ENCODE measurements at regions not wholly inside any gene's neighbourhood (a gene's known extent, or its start where the extent isn't known, plus 50 kb on each side); places are given as distances from the start of the nearest gene placed in this dataset.
"Not testable (repeated sequence)": the region's sequence is repeated elsewhere in the genome, so short reads cannot be mapped to it uniquely, and the experiment has no call there.

DNA sequence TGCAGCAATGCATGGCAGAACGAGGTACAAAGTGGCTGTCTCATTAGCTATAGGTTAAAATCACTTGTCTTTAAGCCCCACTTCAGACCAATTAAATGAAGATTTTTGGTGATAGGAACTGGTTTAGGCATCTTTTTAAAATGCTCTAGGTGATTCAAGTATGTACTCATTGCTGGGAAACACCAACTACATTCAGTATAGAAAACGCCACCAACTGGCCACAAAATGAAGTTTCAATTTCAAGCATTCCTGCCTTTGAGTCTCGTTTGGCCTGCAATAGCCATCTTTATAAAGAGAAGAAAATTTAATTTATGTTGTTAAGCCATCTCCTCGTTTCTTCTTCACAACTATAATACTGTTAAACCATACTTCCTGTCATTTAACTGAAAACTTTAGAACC lies 587.9 kb downstream of the GBE1 start:
- DNase-seq = no peak

DNA sequence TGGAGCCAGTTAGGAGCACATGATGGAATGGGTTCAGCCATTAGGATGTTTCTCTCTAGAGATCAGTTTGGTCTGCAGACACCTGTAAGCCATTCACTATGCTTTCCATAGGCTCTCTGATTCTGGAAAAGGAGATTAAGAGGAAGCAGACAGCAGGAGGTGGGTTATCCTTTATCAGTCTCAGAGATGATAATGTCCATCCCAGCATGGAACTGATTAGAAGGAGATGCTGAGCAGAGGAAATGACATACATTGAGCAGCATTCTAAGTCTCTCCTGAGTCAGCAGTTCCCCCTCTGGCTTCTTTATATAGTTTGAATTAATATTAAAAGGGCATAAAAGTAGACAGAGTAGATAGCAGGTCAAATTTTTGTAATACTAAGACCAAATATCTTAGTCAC lies 591.1 kb downstream of the GBE1 start:
- DNase-seq = no peak

DNA sequence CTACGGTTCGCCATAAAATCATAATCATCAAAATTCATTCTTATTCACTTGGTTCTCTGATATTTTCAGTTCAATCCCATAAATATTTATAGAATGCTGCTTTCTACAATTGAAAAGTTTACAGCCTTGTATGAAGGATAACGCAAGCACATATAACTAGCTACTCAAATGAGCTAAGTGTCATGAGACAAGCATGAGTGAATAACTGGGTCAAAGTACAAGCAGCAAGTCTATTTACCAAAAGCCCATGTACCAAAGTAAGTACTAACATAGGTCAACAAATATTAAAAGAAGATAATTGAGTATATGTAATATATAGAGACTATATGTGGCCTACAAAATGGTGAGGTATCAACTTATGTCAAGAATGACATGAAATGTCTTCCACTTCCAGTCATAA lies 596.6 kb downstream of the GBE1 start:
- DNase-seq = no peak

DNA sequence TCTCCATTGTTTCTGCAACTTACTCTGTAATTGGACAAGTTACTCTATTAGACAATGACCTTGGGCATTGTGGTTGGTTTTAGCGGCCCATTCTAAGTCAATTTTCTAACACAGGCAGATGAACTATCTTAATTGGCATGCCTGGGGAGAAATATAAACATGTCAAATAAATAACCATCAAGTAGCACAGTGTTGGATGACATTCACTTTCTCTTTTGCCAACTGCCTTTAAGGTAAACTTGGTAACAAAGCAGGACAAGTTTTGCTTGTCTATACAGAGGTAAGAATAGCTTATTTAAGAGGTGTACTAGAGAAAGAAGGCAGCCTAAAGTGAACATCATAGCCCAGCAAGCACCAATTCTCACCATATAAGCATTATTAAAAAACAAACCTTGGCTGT lies 599.6 kb downstream of the GBE1 start:
- DNase-seq = no peak

DNA sequence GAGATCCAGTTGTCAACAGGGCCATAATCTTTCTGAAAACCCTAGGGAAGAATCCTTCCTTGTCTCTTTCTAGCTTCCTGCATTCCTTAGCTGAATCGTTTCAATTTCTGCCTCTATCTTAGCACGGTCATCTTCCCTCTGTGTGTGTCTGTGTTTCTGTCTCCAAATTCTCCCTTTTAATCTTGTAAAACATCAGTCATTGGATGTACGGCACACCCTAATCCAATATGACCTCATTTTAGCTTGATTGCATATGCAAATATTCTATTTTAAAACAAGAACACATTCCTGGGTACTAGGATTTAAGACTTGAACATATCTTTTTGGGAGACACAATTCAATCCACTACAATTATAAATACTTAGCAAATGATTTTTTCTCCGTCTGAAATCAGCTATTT lies 600.3 kb downstream of the GBE1 start:
- no peak for DNase-seq

DNA sequence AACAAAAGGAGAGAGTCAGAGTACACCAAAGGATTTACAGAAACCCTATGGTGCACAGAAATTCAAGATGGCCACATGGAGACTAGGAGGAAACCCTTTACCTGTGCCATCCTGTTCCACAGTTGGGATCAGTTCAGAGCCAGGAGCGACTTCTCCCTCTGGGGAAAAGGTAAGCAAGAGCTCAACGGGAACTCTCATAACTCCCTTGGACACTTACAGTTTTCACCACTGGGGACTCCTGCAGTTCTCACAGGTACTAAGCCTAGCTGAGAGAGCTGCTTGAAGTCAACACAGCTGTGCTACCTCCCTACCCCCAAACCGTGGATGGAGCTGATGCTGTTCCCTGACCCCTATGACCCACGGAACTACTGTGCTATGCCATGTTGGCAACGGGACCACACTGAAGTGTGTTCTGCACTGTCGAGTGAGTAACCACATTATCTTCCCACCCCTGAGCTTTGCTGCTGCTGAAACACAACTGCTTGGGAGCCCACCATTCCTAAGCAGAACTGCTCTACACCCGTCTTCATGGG lies 606.8 kb downstream of the GBE1 start:
- DNase-seq = no peak

DNA sequence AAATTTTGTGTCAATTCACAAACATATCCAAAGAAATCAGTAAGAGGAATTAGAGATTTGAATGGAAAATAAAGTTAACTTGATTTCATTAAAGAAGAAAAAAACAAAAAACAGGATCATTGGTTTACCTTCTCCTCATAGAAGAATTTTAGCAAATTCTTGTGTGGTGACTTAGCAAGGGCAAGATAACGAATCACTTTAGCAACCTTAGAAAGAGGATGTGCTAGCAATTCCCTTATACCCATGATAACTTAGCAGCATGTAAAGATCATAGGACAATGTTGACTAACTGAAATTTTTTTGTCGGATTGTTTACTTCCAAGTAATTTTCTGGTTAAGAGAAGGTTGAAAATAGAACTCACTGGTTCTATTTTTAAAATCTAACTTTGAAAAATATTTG lies 609.3 kb downstream of the GBE1 start:
- DNase-seq = no peak

DNA sequence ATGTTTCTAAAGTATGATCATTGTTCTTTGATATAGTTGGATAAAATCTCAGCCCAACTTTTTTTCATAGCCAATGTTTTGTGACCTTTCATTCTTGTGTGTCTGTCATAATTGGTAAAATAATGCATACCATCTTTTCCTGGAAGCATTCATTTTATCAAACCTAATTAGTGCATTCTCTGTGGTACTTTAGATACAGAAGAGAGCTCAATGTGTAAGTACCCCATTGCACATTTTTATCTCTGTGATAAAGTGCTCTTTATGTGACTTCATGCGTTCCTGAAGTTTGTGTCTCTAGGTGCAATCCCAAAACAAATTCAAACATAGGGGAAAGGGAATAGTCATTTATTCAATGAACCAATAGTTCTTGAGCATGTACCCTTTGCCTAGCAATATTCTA lies 628.5 kb downstream of the GBE1 start:
- DNase-seq = no peak

DNA sequence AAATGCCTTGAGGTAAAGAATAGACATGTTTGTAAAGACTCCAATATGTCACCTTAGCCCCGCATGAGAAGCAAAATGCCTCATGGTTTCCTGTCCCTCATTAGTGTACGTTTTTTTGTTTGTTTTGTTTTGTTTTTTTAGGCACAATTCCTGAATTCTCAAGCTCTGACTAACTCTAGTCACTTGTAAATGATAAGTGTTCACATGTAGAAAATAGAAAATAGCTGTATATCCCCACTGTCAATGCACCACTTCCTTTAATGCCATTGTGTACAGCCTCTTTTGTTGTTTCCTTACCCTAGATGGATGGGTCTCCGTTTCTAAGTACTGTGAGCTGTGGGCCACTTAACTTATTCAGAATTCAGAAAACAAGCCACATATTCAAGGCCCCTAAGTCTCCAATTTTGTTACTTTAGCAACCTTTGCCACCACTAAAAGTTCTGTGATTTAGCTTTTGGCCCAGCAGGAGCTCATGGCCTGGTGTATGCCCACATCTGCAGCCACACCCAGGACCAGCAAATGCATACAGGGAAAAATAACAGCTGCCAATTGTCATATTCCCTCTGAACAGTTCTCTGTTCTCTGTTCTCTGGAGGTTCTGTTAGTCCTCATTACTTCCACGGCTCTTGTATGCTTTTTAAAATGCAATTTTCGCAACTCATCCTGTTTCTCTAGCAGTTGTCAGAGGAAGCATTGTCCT lies 655.5 kb downstream of the GBE1 start:
- DNase-seq = no peak

DNA sequence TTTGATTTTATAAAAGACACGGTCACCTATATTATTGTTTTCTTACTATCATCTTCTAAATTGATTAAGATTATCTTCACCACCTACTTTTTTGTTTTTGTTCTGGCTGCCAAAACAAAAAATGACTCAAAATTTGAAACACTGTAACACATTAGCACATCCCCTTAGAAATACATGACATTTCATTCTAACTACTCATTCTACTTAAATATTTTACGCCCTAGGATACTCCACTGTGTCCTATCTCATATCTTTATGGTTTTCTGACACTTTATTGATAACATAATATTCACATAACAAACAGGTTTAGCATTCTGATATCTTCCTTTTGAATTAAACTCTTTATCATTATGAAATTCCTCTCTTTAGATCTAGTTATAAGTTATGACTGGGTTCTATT lies 656.2 kb downstream of the GBE1 start:
- DNase-seq = no peak

DNA sequence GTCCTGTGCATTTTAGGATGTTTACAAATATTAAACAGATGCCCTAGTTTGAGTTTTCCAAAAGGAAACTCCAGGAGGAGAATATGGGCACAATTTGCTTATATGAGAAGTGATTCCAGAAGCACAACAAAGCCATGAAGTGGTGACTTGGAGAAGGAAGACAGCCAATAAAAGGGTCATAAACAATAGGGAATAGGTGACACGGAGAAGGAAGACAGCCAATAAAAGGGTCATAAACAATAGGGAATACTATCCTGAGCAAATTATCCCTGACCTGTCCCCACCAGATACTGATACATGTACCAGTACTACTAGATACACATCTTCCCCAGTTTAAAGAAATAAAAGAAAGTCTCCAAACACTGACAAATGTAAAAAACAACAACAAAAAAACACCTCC lies 663.6 kb downstream of the GBE1 start:
- no peak for DNase-seq

DNA sequence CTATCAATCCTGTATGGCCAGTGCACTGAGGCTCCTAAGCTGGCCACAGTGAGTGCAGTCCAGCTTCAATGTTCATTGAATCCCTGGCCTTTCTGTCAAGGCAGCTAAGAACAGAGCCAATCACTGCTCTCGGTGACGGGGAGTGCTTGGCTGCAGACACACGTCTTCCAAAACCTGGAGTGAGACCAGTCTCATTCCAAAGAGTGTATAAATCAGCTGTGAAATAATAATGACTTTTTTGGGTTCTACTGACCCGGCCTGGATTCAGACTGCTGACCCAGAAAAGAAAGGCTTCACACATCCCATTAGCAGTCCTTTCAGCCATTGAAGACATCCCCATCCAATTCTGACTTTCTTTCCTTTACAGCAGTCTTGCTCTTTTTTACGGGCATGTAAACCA lies 665.5 kb downstream of the GBE1 start:
- no peak for DNase-seq

DNA sequence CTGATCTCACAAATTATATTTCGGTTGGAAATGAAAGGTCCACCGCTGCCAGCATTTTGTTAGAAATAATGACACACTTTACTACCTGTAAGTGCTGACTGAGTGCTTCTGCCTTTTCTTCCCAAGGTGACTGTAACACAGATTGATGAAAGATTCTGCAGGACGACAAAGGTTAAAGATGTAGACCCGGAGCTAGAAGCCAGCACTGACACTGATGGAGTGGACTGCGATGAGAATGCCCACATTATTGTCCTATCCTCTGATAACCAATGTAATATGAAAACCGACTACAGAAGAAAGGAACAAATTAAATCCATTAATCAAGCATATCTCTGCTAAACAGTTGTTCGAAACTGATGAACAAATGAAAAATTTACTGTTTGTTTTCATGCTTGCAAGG lies 666.5 kb downstream of the GBE1 start:
- no peak for DNase-seq

DNA sequence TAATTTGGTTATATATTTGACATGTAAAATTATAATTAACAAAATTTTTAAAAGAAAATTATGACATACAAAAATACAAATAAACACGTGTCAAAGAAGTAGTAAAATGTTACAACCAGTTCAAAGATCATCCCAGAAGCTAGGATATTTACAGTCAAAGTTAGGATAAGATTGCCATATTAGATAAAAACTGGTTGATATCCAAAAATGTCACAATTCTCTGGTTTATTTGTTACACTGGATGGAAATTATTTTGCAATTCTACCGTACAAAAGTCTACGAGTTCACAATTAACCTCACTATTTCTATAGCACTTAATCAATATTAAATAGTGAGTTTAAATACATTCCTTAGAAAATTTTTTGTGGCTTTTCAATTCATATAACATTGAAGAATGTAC lies 673.8 kb downstream of the GBE1 start:
- DNase-seq = no peak

DNA sequence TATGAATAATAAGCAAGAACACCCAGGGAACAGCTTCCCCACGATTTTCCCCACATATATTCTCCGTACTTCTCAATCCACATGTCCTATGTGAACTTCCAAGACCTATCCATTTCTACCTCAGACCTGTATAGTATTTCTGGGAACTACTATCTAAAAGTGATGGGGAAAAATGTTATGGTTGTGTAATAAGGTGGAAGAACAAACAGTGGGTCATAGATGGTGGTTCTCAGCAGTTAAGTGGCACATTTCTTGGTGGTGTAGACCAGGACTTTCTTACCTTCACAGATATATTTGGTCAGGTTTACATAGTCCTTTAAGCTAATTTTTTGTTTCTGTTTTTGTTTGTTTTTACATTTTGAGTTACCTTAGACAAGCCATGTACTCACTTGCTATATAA lies 675.1 kb downstream of the GBE1 start:
- DNase-seq = no peak

DNA sequence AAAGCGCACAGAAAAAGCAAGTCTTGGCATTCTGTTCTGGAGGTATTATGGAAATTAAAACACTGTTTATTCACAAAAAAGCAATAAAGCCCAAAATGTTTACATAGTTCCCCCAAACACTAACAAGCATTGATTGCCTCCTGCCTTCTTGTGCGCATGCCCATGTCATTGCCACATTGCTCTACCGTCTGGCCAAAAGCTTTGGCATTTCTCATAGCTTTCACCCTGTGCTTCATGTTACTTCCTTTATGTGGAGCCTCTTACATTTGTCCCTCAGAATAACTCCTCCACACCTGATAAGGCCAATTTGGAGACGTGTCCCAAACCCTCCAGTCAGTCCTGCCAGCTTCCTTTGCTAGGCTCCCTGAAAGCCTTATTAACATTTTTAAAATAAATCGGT lies 680.8 kb downstream of the GBE1 start:
- no peak for DNase-seq

DNA sequence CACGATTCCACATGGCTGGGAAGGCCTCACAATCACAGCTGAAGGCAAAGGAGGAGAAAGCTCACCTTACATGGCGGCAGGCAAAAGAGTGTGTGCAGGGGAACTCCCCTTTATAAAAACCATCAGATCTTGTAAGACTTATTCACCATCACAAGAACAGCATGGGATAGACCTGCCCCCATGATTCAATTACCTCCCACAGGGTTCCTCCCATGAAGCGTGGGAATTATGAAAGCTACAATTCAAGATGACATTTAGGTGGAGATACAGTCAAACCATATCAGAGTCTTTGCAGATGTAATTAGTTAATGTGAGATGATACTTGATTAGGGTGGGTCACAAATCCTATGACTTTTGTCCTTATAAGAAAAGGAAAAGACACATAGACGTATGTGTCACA lies 688.9 kb downstream of the GBE1 start:
- DNase-seq = no peak

DNA sequence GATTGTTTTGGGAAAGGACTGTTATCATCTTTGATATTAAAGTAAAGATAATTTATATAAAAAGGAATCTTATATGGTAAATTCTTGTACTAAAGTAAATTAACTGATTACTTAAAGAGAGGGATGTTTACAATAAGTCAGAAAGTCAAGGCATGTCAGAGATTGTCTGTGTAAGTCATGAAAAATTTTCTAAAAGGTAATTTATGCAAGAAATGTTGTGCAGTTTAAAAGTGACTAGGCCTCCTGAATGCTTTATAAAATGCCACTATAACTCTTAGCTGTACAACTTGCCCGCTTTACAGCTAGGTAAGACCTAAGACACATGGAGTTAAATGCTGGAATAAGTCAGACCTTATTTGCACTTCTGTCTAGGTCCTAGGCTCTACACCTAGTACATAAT lies 692.9 kb downstream of the GBE1 start:
- no peak for DNase-seq

DNA sequence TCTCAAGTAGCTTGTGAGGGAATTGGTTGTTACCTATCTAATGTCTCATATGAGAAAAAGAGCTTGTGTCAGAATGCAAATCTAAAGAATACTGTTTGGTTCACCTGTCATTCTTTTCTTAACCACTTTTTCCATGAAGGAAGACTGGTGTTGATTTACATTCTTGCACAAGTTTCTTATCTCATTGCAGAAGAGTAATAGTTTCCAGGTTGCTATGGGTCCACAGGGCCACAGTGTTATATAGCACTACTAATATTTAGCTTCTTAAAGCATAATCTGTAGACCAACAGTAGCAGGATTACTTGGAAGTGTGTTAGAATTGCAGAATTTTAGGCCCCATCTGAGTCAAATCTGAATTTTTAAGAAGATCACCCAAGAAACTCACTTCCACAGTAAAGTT lies 697.5 kb downstream of the GBE1 start:
- DNase-seq = no peak

DNA sequence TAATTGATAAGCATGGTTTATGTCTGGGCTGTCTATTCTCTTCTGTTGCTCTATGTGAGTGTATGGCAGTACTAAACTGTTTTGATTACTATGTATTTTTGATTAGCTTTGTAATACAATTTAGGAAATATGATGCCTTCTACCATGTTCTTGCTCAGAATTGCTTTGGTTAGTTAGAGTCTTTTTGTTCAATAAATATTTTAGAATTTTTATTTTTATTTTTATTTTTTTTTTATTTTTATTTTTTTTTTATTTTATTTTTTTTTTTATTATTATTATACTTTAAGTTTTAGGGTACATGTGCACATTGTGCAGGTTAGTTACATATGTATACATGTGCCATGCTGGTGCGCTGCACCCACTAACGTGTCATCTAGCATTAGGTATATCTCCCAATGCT lies 710.3 kb downstream of the GBE1 start:
- DNase-seq = not testable (repeated sequence)

DNA sequence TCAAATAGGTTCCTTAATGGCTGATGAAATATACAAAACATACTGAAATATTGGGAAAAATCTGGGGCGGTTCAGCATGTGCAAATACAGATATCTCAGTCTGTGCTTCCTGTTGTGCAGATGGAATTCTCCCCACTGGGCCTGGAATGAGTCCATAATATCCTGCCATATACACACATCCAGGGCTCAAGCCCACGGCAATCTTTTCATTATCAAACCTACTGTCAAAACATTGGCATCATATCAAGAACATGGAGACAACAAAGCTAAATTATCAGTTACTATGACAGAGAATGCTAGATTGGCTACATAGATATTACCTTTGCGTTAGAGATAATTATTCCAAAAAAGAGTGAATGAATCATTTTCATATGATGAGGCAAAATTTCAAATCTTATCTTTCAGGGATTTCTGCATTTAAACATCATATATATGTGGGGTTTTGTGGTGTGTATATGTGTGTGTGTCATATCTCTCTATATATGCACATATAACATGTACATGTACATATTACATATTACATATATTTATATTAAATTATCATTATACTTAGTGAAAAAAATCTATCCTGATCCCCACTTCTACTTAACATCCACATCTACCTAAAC lies 713.3 kb downstream of the GBE1 start:
- DNase-seq = no peak

DNA sequence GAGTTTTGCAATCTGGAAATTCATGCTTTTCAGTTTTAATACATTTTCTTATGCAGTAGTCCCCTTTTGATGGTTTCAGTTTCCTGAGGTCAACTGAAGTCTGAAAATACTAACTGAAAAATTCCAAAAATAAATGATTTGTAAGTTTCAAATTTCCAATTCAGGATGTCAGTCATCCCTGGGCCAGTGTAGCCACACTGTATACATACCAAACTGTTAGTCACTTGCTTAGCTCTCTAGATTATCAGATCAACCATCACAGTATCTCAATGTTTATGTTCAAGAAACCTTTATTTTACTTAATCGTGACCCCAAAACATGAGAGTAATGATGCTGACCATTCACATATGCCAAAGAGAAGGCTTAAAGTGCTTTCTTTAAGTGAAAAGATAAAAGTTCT lies 715.5 kb downstream of the GBE1 start:
- DNase-seq = no peak

DNA sequence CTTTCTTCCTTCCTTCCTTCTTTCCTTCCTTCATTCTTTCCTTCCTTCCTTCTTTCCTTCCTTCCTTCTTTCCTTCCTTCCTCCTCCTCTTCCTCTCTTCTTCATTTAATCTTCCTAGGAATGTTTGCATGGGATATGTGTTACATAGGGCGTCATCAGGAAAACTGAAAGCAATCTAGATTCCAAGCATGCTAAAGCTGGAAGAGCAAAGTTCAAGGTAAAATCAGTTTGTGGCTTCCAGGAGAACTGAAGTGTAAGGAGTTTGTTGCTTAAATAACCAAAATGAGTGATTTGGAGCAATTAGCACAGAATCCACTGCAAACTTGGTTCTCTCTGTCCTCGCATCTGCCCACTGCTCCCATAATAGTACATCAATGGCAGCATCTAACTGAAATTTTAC lies 716.2 kb downstream of the GBE1 start:
- DNase-seq = no peak

DNA sequence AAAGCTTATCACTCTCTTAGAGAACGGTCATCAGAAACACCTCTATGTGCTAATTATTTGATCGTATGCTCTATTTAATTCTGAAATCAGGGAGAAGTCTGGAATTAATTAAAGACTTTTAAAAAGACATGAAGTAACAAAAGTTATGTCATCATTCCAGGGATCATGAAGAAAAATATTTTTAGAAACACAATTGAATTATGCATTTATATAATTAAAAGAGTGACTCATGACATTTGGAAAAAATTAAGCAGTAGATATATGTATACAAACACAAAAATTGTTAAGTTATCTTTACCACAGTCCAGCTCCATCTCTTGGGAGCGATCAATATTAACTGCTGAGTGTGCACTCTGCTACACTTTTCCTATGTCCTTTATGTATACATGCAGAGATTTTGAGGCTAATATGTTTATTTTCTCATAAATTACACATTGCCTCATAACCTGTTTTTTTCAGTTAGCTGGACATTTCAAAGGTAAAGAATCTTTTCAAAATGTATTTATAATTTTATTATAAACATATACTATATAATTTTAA lies 717.7 kb downstream of the GBE1 start:
- DNase-seq = no peak

DNA sequence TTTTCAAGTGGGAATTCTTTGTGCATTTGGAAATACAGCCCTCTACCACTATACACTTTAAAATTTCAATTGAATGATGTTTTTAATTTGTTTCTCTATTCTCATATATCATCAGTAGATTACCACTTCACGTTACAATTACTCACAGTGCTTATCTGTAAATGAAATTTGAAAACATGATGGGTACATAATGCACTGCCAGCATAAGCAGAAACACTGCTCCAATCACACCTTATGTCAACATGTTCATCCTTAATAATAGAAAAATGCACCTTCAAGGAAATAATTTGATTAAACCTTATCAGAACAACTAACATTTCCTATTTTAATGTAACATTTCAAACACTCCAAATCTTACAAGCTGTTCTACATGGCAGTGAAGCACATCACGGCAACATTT lies 718.4 kb downstream of the GBE1 start:
- no peak for DNase-seq
